GM23338 (cell line): ENCODE measurements at regions not wholly inside any gene's neighbourhood (a gene's known extent, or its start where the extent isn't known, plus 50 kb on each side); places are given as distances from the start of the nearest gene placed in this dataset.

Experiments used
- ATAC-seq: fragments of 200-7000 bp; cut with Tn5 transposase; 3 replicates; pipeline ENCODE4 v1.9.1; 2020
- DNase-seq: peaks from one replicate; pipeline ENCODE4 v3.0.0-alpha.2; 2015; ENCODE audit warnings: low spot score
- H2AFZ ChIP-seq: fragments of 200-600 bp; sonication (generic); 2 replicates; pipeline ENCODE4 v1.8.0; 2016; ENCODE audit warnings: antibody characterized with exemption, mild to moderate bottlenecking, moderate library complexity
- H3F3A ChIP-seq: fragments of 200-600 bp; sonication (generic); replicated peaks from 2 replicates; pipeline ENCODE4 v1.8.0; 2017; ENCODE audit warnings: antibody characterized with exemption, mixed run types, low read depth
- H3K27ac ChIP-seq: fragments of 200-600 bp; sonication (generic); 2 replicates; pipeline ENCODE4 v1.6.1; 2016; ENCODE audit warnings: low read depth
- H3K27me3 ChIP-seq: fragments of 200-600 bp; sonication (generic); 2 replicates; pipeline ENCODE4 v1.8.0; 2016; ENCODE audit warnings: mild to moderate bottlenecking, mixed run types, moderate library complexity; ENCODE audit not compliant: insufficient read depth
- H3K36me3 ChIP-seq: fragments of 200-600 bp; sonication (generic); 2 replicates; pipeline ENCODE4 v1.8.0; 2016; ENCODE audit warnings: mild to moderate bottlenecking; ENCODE audit not compliant: insufficient read depth
- H3K4me1 ChIP-seq: fragments of 200-600 bp; sonication (generic); 2 replicates; pipeline ENCODE4 v1.8.0; 2016; ENCODE audit warnings: mild to moderate bottlenecking, moderate library complexity; ENCODE audit not compliant: insufficient read depth
- H3K4me2 ChIP-seq: fragments of 200-600 bp; sonication (generic); 2 replicates; pipeline ENCODE4 v1.7.1; 2017; ENCODE audit warnings: mixed run types
- H3K4me3 ChIP-seq: fragments of 200-600 bp; sonication (generic); 2 replicates; pipeline ENCODE4 v1.6.1; 2016; ENCODE audit warnings: mixed run types
- H3K79me2 ChIP-seq: fragments of 200-600 bp; sonication (generic); replicated peaks from 2 replicates; pipeline ENCODE4 v1.8.0; 2017; ENCODE audit warnings: mild to moderate bottlenecking; ENCODE audit not compliant: insufficient read depth
- H3K9me2 ChIP-seq: fragments of 200-600 bp; sonication (generic); 2 replicates; pipeline ENCODE4 v1.8.0; 2017; ENCODE audit not compliant: insufficient read depth
- H4K20me1 ChIP-seq: fragments of 200-600 bp; sonication (generic); replicated peaks from 2 replicates; pipeline ENCODE4 v1.8.0; 2017; ENCODE audit warnings: mild to moderate bottlenecking; ENCODE audit not compliant: insufficient read depth
- H3K27ac Mint-ChIP-seq: 2 replicates; pipeline ENCODE4 v1.8.0; 2020; ENCODE audit warnings: inconsistent platforms, mild to moderate bottlenecking, moderate library complexity, mixed read lengths
- H3K27me3 Mint-ChIP-seq: 3 replicates; pipeline ENCODE4 v1.8.0; 2022; ENCODE audit warnings: low read depth, mild to moderate bottlenecking, moderate library complexity, mixed read lengths, inconsistent platforms; ENCODE audit not compliant: insufficient read depth, poor library complexity
- H3K36me3 Mint-ChIP-seq: 3 replicates; pipeline ENCODE4 v1.8.0; 2021; ENCODE audit warnings: low read depth, mild to moderate bottlenecking, inconsistent platforms, moderate library complexity, mixed read lengths
- H3K4me1 Mint-ChIP-seq: 3 replicates; pipeline ENCODE4 v1.8.0; 2020; ENCODE audit warnings: mild to moderate bottlenecking, inconsistent platforms, mixed read lengths
- H3K4me3 Mint-ChIP-seq: 3 replicates; pipeline ENCODE4 v1.8.0; 2021; ENCODE audit warnings: moderate library complexity, mild to moderate bottlenecking, inconsistent platforms, mixed read lengths
- H3K9me3 Mint-ChIP-seq: 3 replicates; pipeline ENCODE4 v1.8.0; 2020; ENCODE audit warnings: moderate library complexity, mild to moderate bottlenecking, inconsistent platforms, mixed read lengths
- CREB1 ChIP-seq: fragments of 250-450 bp; sonication (Bioruptor Pico); IDR thresholded peaks from 2 replicates; pipeline ENCODE4 v1.5.0; 2020; ENCODE audit warnings: low read depth, mild to moderate bottlenecking, moderate library complexity
- ETS1 ChIP-seq: IDR thresholded peaks from 2 replicates; pipeline ENCODE4 v1.6.1; 2016; ENCODE audit warnings: antibody characterized with exemption
- EZH2 ChIP-seq: fragments of 200-600 bp; sonication (generic); IDR thresholded peaks from one replicate; pipeline ENCODE4 v1.8.0; 2017; ENCODE audit warnings: antibody characterized with exemption, mild to moderate bottlenecking, low read depth; ENCODE audit not compliant: unreplicated experiment
- EZH2phosphoT487 ChIP-seq: fragments of 200-600 bp; sonication (generic); IDR thresholded peaks from one replicate; pipeline ENCODE4 v1.8.1; 2018; ENCODE audit warnings: antibody characterized with exemption; ENCODE audit not compliant: unreplicated experiment
- JUNB ChIP-seq: IDR thresholded peaks from one replicate; pipeline ENCODE4 v1.6.1; 2016; ENCODE audit warnings: antibody characterized with exemption; ENCODE audit not compliant: unreplicated experiment
- NANOG ChIP-seq: IDR thresholded peaks from 2 replicates; pipeline ENCODE4 v1.6.1; 2016; ENCODE audit warnings: antibody characterized with exemption, borderline replicate concordance
- POLR2AphosphoS5 ChIP-seq: IDR thresholded peaks from 2 replicates; pipeline ENCODE4 v1.6.1; 2016; ENCODE audit warnings: antibody characterized with exemption, low read depth
- ZNF331 ChIP-seq: fragments of 250-450 bp; sonication (Bioruptor Pico); IDR thresholded peaks from 2 replicates; pipeline ENCODE4 v1.5.0; 2020; ENCODE audit warnings: low read depth, mild to moderate bottlenecking, moderate library complexity
- ZNF462 ChIP-seq: fragments of 250-450 bp; sonication (Bioruptor Pico); IDR thresholded peaks from 2 replicates; pipeline ENCODE4 v1.5.0; 2020; ENCODE audit warnings: mild to moderate bottlenecking, moderate library complexity
- TF ChIP-seq, protein P1 (sequence below), 2 experiments: fragments of 200-600 bp in 1 of 2; sonication (generic) in 1 of 2; conservative IDR thresholded peaks; 2 replicates each; pipeline versions ENCODE4 v1.5.1 to v1.6.1; 2016 to 2017; ENCODE audit warnings: antibody characterized with exemption in 2 of 2, low read depth in 2 of 2, mild to moderate bottlenecking in 2 of 2, moderate library complexity in 1 of 2
- TF ChIP-seq, protein P2 (sequence below): IDR thresholded peaks from one replicate; pipeline ENCODE4 v1.6.1; 2018; ENCODE audit warnings: antibody characterized with exemption; ENCODE audit not compliant: unreplicated experiment

- Histone ChIP-seq H3K4me3 (no peak overlapping the region), H3K9me2 (no peaks in the 10 kb centered on the region), H3K36me3 (no peaks in the 10 kb centered on the region), H3K4me1 (no peaks in the 10 kb centered on the region), H3F3A (no peaks in the 10 kb centered on the region), H3K27me3 (no peaks in the 10 kb centered on the region), H3K27ac (no peak overlapping the region), H3K79me2 (no peaks in the 10 kb centered on the region), H2AFZ (no peak overlapping the region), H3K4me2 (no peak overlapping the region), H4K20me1 (no peaks in the 10 kb centered on the region)
- H3K36me3 Mint-ChIP-seq = no peaks in the 10 kb centered on the region
- H3K4me1 Mint-ChIP-seq = no peaks in the 10 kb centered on the region; the same call in 2 of the 3 replicates
- no peak for DNase-seq
- no peaks in the 10 kb centered on the region for H3K9me3 Mint-ChIP-seq
- H3K27ac Mint-ChIP-seq = no peak overlapping the region
- ATAC-seq = no peak
- peaks cover 3% of the 10 kb centered on the region for H3K27me3 Mint-ChIP-seq
- TF ChIP-seq NANOG (no peak), POLR2AphosphoS5 (no peak), ZNF331 (CRISPR knock-in tag) (no peak), CREB1 (CRISPR knock-in tag) (no peak), JUNB (no peak), ZNF462 (no peak), ETS1 (no peak), EZH2 (no peak), EZH2phosphoT487 (no peak)
- TF ChIP-seq, protein P1, sequence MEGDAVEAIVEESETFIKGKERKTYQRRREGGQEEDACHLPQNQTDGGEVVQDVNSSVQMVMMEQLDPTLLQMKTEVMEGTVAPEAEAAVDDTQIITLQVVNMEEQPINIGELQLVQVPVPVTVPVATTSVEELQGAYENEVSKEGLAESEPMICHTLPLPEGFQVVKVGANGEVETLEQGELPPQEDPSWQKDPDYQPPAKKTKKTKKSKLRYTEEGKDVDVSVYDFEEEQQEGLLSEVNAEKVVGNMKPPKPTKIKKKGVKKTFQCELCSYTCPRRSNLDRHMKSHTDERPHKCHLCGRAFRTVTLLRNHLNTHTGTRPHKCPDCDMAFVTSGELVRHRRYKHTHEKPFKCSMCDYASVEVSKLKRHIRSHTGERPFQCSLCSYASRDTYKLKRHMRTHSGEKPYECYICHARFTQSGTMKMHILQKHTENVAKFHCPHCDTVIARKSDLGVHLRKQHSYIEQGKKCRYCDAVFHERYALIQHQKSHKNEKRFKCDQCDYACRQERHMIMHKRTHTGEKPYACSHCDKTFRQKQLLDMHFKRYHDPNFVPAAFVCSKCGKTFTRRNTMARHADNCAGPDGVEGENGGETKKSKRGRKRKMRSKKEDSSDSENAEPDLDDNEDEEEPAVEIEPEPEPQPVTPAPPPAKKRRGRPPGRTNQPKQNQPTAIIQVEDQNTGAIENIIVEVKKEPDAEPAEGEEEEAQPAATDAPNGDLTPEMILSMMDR (conservative IDR thresholded peaks at IDR 0.05; ENCODE audit: low read depth in 2 of 2) = no peak
- TF ChIP-seq, protein P2, sequence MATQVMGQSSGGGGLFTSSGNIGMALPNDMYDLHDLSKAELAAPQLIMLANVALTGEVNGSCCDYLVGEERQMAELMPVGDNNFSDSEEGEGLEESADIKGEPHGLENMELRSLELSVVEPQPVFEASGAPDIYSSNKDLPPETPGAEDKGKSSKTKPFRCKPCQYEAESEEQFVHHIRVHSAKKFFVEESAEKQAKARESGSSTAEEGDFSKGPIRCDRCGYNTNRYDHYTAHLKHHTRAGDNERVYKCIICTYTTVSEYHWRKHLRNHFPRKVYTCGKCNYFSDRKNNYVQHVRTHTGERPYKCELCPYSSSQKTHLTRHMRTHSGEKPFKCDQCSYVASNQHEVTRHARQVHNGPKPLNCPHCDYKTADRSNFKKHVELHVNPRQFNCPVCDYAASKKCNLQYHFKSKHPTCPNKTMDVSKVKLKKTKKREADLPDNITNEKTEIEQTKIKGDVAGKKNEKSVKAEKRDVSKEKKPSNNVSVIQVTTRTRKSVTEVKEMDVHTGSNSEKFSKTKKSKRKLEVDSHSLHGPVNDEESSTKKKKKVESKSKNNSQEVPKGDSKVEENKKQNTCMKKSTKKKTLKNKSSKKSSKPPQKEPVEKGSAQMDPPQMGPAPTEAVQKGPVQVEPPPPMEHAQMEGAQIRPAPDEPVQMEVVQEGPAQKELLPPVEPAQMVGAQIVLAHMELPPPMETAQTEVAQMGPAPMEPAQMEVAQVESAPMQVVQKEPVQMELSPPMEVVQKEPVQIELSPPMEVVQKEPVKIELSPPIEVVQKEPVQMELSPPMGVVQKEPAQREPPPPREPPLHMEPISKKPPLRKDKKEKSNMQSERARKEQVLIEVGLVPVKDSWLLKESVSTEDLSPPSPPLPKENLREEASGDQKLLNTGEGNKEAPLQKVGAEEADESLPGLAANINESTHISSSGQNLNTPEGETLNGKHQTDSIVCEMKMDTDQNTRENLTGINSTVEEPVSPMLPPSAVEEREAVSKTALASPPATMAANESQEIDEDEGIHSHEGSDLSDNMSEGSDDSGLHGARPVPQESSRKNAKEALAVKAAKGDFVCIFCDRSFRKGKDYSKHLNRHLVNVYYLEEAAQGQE = no peak
- no peak overlapping the region for H3K4me3 Mint-ChIP-seq
These were observed 153.5 kb upstream of the CSF3R start for GRCh38 chr1:36636206-36636605.
